Islet precursor cell (in vitro differentiated cells): ENCODE measurements at regions not wholly inside any gene's neighbourhood (a gene's known extent, or its start where the extent isn't known, plus 50 kb on each side); places are given as distances from the start of the nearest gene placed in this dataset.
"Not testable (repeated sequence)": the region's sequence is repeated elsewhere in the genome, so short reads cannot be mapped to it uniquely, and the experiment has no call there.

Experiments
- DNase-seq: peaks from one replicate; pipeline ENCODE4 v3.0.0-alpha.2; 2018

DNA sequence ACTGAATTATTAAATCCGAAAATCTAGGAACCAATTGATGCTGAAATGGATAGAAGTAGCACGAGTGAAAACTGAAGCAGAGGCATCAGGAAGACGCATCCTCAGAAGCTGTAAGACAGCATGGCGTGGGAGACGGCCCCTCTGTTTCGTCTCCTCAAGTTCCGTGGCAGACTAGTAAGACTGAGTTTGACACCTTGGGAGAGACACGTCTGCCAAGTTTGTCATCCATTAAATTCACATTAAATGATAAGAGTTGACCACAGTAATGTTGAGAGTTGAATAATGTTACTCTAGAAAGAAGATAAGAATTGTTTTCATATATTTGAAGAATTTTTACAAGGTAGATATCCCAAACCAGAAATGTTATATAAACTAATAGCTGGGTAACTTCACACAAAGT lies 736.1 kb upstream of the FRG1 start:
- no peak for DNase-seq

DNA sequence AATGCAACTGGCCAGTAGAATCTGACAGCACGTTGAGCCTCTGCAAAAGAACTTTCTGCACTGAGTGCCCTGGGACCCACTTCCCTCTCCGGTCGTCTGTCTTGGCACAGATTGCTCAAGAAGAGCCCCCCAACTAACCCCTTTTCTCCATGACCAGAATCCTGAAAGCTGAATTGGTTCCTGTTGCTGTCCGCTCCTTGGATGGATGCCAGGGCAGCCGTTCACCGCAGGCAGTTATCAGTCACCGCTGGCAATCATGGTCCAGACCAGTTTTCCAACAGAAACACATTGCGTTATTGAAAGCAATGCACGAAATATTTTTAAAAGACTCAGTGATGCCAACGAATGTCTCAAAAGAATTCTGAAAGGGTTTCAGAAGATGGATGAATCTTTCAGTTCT lies 733.7 kb upstream of the FRG1 start:
- no peak for DNase-seq

DNA sequence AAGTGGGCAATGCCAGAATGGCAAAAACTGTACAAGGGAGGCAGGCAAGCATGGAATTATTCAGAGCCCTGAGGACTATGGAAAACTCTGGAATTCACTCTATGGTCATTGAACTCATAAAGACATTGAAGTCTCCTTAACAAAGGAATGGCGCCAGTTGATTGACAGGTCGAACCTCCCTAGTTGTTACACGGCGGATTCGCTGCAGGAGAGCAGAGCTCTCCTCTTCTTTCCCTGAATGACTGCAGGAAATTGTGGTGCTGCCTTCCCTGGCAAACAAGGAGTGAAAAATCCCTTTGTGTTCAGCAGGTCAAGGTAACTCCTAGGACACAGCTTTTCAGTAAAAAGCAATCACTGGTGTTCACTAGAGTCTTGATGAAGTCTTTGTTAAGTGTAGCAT lies 732.8 kb upstream of the FRG1 start:
- no peak for DNase-seq

DNA sequence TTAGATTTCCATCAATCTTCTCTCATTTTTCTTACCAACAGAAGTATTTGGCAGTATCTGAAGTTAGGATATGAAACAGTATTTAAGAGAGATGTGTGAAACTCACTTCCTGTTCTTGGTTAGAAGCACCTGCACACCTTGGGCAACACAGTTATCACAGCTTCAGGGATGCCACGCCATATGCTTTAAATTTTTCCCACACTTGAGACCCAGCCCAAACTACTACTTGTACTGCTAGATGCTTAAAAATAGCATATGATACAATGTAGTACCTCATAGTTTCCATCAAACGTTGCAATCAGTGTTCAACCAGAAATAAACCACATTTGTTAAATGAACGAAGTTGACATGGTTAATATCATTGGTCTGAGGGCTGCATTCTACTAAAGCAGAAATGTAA lies 725.1 kb upstream of the FRG1 start:
- no peak for DNase-seq

DNA sequence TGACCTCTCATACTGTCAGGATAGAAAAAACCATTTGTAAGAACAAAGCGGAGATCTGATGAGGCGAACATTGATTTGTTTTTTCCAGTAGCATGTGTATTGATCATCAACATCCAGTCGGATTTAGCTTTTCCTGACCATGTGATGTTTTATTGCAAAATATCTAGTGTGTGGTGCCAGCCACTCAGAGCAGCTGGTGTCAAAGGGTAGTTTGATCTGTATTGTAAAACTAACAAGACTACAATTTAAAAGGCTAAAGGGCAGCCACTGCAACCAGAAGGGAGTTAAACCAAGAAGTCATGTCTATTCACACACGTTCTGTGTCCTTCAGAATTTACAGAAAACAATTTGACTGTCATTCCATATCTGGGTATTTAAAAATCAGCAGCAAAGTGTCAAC lies 719.0 kb upstream of the FRG1 start:
- no peak for DNase-seq

DNA sequence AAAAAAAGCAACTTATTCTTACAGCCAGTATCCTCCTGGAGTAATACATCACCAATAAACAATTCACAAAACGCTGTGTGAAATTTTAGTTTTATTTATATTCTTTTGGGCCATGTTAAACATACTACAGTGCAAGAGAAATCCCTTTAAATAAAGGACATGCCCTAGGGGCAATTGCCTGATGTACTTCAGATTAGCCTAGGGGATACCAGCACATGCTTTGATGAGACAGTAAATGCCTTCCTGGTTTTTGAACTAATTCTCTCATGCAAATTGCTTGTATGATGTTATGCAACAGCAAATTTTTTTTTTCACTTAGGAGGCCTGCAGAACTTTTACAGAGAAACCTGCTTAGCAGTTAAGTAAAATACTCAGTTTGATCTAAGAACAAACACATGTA lies 711.9 kb upstream of the FRG1 start:
- DNase-seq = no peak

DNA sequence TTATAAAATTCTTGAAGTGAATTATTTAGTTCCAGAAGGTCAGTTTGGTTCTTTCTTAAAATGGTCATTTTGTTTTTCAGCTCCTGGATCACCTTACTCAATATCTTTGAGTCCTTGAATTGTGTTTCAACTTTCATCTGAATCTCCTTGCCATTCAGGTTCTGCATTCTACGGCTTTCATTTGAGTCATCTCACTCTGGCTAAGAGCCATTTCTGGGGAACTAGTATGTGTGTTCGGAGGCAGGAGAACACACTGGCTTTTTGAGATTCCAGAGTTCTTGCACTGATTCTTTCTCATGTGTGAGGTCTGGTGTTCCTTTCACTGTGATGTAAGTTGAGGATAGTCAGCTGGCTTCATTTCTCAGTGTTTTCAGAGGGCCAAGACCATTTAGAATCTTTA lies 708.4 kb upstream of the FRG1 start:
- DNase-seq = no peak

DNA sequence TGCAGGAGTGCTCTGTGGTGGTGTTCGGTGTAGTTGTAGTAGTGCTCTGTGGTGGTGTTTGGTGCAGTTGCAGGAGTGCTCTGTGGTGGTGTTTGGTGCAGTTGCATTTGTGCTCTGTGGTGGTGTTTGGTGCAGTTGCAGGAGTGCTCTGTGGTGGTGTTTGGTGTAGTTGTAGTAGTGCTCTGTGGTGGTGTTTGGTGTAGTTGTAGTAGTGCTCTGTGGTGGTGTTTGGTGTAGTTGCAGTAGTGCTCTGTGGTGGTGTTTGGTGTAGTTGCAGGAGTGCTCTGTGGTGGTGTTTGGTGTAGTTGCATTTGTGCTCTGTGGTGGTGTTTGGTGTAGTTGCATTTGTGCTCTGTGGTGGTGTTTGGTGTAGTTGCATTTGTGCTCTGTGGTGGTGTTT lies 706.9 kb upstream of the FRG1 start:
- DNase-seq = not testable (repeated sequence)

DNA sequence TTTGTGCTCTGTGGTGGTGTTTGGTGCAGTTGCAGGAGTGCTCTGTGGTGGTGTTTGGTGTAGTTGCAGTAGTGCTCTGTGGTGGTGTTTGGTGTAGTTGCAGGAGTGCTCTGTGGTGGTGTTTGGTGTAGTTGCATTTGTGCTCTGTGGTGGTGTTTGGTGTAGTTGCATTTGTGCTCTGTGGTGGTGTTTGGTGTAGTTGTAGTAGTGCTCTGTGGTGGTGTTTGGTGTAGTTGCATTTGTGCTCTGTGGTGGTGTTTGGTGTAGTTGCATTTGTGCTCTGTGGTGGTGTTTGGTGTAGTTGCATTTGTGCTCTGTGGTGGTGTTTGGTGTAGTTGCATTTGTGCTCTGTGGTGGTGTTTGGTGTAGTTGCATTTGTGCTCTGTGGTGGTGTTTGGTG lies 705.7 kb upstream of the FRG1 start:
- not testable (repeated sequence) for DNase-seq

DNA sequence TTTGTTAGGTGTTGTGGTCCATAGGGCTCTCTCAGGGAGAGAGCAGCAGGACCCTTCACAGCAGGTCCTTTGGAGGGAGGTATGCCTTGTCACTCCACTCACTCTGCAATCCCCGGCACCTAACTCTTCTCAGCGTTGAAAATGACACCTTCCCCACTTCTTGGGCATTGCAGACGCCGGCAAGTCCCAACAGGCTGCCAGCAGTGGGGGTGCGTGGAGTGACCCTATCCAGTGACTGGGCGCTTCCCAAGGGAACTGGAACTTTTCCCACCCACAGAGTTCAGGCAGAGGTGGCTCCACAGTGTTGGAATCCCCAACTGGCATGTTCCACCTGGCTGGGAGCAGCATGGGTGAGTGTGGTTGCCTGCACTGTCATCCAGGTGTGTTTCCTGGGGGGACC lies 705.1 kb upstream of the FRG1 start:
- DNase-seq = no peak

DNA sequence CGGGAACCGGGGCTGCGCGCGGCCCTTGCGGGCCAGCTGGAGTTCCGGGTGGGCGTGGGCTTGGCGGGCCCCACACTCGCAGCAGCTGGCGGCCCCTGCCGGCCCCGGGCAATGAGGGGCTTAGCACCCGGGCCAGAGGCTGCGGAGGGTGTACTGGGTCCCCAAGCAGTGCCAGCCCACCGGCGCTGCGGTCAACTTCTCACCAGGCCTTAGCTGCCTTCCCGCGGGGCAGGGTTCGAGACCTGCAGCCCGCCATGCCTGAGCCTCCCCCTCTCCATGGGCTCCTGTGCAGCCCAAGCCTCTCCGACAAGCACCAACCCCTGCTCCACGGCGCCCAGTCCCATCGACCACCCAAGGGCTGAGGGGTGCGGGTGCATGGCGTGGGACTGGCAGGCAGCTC lies 704.4 kb upstream of the FRG1 start:
- not testable (repeated sequence) for DNase-seq

DNA sequence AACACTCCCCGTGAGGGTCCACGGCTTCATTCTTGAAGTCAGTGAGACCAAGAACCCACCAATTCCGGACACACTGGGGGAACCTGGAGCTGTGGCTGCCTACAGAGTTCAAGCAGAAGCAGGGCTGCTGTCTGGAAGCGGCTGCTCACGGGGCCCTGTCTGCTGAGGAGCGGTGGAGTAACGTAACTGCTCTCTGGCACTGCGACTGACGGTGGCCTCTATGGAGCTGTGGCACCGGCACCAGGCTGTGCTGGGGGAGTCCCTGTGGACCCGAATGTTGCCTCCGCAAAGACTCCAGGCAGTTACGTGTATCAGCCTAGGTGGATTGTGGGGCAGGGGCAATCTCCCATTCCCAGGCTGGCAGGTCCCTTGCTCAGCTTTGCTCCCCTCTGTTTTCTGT lies 703.3 kb upstream of the FRG1 start:
- no peak for DNase-seq

DNA sequence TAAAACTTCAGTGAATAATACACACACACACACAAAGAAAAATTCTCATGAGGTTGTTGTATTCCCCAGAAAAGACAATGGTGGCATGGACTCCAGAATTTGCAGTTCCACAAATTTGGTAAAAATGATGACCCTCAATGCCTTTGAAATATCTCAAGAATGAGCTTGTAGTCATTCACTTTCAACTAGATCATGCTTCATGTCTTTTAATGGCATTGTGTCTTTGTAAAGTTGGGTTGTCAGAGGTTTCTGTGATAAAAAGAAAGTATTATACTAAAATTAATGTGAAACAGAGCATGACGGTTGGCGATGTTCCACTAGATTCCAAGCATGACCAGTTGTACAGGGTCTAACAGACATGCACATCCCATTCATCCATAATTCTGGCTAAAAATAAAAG lies 685.0 kb upstream of the FRG1 start:
- DNase-seq = no peak

DNA sequence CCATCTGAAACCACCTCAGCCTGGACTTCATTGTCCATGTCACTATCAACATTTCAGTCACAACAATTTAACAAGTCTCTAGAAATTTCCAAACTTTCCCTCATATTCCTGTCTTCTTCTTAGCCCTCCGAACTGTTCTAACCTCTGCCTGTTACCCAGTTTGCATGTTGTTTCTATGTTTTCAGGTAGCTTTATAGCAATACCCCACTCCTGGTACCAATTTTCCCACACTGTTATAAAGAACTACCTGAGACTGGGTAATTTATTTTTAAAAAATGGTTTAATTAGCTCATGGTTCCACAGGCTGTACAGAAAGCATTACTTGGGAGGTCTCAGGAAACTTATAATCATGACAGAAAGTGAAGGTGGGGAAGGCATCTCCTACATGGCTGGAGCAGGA lies 679.2 kb upstream of the FRG1 start:
- DNase-seq = no peak

DNA sequence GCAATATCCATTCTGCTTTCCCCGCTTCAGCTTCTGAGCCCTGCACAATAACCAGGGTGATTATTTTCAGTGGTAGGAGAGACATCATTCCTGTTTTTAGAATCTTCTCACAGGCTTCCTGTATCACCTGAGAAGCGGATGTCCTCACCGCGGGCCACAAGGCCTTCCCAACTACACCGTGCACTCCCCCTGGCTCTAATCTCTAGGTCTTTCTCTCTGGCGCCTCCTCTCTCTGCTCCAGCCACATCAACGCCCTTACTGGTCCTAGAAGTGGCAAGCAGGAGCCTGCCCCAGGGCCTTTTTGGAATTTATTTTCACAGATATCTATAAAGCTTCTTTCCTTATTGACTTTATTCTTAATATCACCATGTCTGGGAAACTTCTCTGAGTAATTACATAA lies 675.2 kb upstream of the FRG1 start:
- DNase-seq = no peak

DNA sequence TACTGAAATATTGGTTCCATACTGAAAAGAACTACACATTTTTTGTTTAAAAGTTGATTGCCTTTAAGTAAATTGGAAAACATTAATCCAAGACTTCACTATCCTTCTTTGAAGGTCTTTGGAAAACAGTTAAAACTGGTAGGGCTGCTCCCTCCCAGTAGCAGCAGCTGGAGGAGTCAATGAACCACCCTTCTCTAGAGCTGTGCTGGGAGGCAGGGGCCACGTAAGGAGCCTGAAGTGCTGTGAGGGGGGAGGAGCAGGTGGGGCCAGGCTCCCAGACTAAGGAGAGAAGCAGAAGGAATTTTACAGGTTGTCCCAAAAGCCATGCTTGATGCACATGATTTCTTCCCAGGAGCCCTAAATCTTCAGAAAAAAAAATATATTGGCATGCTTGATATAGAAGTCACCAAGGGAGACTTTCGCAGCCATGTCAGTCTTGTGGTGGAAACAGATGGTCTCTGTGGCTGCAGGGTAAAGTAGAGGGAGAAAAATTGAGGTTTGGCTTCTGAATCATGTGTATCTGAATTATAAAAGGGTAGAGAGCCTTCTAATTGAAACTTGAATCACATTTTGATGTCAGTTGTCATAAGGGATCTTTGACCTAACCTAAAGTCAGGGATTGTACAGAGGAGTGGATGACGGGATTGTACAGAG lies 673.2 kb upstream of the FRG1 start:
- no peak for DNase-seq

DNA sequence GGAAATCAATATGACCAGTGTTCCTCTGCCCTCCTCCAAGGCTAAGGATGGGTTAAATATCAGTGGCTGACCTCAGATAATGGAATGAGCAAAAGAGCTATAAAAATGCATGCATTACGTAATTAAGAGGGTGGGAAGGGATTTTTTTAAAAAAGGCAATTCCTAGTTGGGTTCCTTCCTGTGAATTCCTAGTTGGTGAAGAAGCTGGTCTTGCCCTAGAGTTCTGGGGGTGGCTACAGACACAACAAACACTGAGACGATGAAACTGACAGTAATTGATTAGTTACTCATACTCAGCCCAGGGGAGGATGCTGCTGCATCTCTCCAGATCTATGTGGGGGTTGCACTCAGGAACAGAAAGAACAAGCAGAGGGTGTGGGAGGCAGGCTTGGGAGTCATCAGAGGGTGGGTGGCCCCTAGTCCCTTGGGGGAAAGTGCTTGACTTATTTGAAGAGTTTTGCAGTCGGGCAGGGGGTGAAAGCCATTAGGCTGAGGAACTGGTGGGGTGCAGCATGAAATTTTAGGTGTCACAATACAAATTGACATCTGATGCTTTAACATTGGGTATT lies 662.0 kb upstream of the FRG1 start:
- DNase-seq = no peak

DNA sequence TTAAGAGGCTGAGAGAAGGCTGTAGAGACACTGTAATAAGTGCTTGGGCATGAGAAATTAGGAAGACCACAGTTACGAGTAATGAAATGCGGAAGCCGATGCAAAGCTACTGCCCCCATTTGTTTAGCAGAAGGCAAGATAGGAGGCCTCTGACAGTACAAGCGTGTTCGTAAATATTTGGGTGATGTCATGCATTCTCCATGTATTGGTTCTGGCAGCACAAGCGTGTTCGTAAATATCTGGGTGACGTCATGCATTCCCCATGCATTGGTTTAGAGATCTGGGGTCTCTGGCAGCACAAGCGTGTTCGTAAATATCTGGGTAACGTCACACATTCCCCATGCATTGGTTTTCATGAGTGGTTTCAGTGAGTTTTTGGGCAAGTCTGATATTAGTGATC lies 661.5 kb upstream of the FRG1 start:
- no peak for DNase-seq

DNA sequence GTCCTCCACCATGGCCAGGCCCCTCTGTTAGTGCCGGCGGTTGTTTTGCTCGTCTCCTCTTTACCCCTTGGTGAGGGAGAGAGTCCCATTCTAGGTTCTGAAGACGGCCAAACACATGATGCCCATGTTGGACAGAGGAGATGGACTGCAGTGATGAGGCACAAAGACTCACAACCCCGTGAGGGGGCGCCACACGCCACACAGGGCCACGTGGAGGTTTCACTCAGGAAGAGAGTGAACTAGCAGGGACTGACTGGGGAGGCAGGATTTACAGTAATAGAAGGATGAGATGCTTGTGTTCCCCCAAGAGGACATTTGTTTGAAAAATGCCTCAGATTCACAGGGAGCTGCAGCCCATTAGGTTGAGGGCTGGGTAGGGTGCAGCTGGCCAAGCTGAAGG lies 655.3 kb upstream of the FRG1 start:
- DNase-seq = no peak

DNA sequence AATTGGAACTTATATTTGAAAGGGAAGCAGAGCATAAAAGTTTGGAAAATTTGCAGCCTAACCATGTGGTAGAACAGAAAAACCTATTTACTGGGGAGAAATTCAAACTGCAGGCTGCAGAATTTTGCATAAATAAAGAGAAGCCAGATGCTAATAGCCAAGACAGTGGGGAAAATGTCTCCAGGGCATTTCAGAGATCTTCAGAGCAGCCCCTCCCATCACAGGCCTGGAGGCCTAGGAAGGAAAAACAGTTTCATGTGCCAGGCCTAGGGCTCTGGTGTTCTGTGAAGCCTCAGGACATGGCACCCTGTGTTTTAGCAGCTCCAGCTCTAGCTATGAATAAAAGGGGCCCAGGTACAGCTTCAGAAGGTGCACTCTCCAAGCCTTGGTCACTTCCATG lies 648.7 kb upstream of the FRG1 start:
- DNase-seq = no peak

DNA sequence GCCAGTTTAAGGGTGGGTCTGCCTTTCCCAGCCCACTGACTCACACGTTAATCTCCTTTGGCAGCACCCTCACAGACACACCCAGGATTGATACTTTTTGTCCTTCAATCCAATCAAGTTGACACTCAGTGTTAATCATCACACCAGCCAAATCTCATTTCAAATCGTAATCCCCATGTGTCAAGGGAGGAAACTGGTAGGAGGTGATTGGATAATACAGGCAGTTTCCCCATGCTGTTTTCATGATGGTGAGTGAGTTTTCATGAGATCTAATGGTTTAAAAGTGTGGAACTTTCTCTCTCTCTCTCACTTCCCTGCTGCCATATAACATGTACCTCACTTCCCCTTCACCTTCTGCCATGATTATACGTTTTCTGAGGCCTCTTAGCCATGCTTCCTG lies 647.2 kb upstream of the FRG1 start:
- no peak for DNase-seq

DNA sequence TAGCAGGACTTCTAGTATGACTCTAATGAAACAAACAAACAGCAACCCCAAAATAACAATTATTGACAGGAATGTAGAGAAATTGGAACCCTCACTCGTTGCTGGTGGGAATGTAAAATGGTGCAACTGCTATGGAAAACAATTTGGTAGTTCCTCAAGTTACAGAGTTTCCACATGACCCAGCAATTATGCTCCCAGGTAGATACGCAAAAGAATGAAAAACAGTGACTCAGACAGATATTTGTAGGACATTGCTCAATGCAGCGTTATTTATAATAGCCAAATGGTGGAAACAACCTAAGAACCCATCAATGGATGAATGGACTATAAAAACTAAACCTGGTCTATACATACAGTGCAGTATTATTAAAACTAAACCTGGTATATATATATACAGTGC lies 646.1 kb upstream of the FRG1 start:
- DNase-seq = no peak

DNA sequence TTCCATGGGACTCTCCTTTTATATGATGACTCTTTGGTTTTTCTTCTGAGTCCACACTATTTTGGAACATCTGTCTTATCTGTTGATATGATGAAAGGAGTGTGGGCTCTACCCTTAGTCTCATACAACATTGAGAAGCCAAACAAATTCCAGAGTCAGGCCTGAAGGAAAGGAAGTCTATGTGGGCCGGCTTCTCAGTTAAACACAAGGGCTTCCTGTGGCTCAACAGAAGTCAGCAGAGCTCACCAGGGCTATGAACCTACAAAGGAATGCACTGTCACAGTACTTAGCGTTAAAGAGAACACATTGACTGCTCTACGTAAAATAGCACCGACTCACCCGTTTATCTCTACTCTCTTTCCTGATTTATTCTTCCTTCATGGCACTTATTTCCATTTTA lies 641.0 kb upstream of the FRG1 start:
- no peak for DNase-seq

DNA sequence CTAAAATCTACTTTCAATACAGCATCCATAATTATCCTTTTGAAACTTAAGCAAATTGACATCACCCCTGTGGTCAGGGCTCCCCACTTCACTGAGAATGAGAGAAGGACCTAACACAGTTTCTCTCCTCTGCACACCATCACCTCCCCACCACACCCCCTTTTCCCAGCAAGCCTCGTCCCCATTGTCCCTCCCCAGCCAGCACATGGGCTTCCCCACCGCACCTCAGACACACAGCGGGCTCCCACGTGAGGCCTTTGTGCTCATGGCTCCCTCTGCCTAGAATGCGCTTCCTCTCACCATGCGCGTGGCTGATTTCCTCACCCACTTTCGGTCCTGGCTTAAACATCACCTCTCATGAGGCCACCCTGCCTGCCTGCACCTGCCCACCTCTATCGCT lies 639.0 kb upstream of the FRG1 start:
- DNase-seq = no peak

DNA sequence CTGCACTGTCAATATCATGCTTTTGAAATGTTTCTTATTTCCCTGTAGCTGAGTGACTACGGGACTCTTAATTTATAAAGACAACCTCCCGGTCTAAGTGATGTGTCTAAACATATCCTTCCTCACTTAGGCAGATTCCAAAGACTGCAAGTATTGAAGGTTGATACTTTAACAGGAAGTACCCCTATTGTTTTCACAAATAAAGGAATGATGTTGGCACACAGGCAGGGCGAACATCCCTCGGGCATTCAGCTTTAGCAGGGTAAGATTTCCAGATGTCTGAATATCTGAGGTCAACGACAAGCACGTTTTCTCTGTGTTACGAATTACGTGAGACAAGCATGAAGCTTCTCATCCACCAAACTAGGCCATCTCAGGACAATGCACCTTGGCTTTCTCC lies 638.0 kb upstream of the FRG1 start:
- DNase-seq = no peak

DNA sequence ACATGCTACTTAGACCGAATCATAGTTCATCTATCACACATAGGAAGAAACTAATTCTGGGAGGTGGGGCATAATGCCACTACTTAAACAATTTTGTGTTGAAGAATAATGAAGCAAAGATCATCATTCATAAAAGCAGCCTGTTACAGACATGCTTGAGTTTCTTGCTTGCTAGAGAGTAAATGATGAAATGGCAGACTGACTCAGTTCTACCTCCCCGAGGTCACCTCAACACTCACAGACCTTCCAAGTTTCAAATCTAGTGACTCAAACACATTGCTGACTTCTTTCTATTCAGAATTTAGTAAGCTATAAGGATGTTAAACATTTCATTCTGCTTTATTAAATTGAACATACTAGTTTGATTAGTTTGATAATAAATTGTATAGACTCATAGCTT lies 636.5 kb upstream of the FRG1 start:
- DNase-seq = no peak
